WTC11 (cell line): ENCODE measurements at regions not wholly inside any gene's neighbourhood (a gene's known extent, or its start where the extent isn't known, plus 50 kb on each side); places are given as distances from the start of the nearest gene placed in this dataset.

Source experiments
- AFF4 ChIP-seq: sonication (generic); formaldehyde crosslinking; IDR thresholded peaks from 2 replicates; pipeline ENCODE4 v1.8.1; 2023; ENCODE audit warnings: mild to moderate bottlenecking, missing genetic modification reagents, borderline replicate concordance
- ATF6 ChIP-seq: sonication (generic); formaldehyde crosslinking; IDR thresholded peaks from 2 replicates; pipeline ENCODE4 v1.8.1; 2023; ENCODE audit warnings: mild to moderate bottlenecking, missing genetic modification reagents
- CDX4 ChIP-seq: fragments of 250-450 bp; sonication (Bioruptor Pico); IDR thresholded peaks from 2 replicates; pipeline ENCODE4 v1.9.0; 2021; ENCODE audit warnings: moderate library complexity, mild to moderate bottlenecking, inconsistent platforms, borderline replicate concordance
- CTCF ChIP-seq: fragments of 200-600 bp; IDR thresholded peaks from 2 replicates; pipeline ENCODE4 v1.8.0; 2022; ENCODE audit warnings: antibody characterized with exemption
- FOXP1 ChIP-seq: sonication (generic); formaldehyde crosslinking; IDR thresholded peaks from 2 replicates; pipeline ENCODE4 v1.8.0; 2022; ENCODE audit warnings: missing genetic modification reagents, mild to moderate bottlenecking, moderate library complexity, borderline replicate concordance
- PRDM15 ChIP-seq: sonication (generic); formaldehyde crosslinking; IDR thresholded peaks from 2 replicates; pipeline ENCODE4 v1.8.0; 2022; ENCODE audit warnings: missing genetic modification reagents
- USF1 ChIP-seq: sonication (generic); formaldehyde crosslinking; IDR thresholded peaks from 2 replicates; pipeline ENCODE4 v1.8.0; 2022; ENCODE audit warnings: mild to moderate bottlenecking, missing genetic modification reagents
- ZBTB43 ChIP-seq: sonication (generic); formaldehyde crosslinking; IDR thresholded peaks from 2 replicates; pipeline ENCODE4 v1.8.1; 2023; ENCODE audit warnings: mild to moderate bottlenecking, missing genetic modification reagents
- ZNF512 ChIP-seq: sonication (generic); formaldehyde crosslinking; IDR thresholded peaks from 2 replicates; pipeline ENCODE4 v1.8.1; 2022; ENCODE audit warnings: missing genetic modification reagents, borderline replicate concordance

GRCh38 chr9:91147079-91147708 lies 214.5 kb downstream of the AUH start:
- TF ChIP-seq ATF6 (CRISPR knock-in tag) = no peak
- TF ChIP-seq USF1 (CRISPR knock-in tag) = no peak
- no peak for TF ChIP-seq ZBTB43
- TF ChIP-seq CTCF = no peak
- no peak for TF ChIP-seq PRDM15
- no peak for TF ChIP-seq CDX4
- no peak for TF ChIP-seq FOXP1 (CRISPR knock-in tag)
- no peak for TF ChIP-seq ZNF512 (CRISPR knock-in tag)
- TF ChIP-seq AFF4 (CRISPR knock-in tag) = no peak
